ENCODE measurements at regions not wholly inside any gene's neighbourhood (a gene's known extent, or its start where the extent isn't known, plus 50 kb on each side); places are given as distances from the start of the nearest gene placed in this dataset.

DNA sequence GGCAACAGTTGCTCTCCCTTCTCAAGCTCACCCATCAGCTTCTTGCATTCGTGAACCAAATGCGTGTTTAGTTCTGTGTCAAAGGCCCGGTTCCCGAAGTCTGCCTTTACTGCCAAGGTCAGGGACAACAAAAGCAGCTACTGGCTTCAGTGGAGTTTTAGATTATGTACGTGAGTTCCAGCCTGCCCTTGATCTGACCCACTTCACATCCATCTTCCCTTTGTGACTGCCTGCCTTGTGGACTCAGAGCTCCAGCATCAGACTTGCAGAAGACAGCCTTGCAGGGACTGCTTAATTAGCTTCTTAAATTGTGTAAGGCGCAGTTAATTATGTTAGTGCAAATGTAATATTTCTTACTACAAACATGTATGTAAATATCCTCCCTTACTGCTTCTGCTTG, 774.7 kb upstream of the EDIL3 start:
- DNase-seq (ENCODE audit: low read depth), result no peak
- TF ChIP-seq CTCF (conservative IDR thresholded peaks at IDR 0.05; ENCODE audit: low read length), result no peak
- no peak overlapping the region for H3K4me3 ChIP-seq (ENCODE audit: low read length)

DNA sequence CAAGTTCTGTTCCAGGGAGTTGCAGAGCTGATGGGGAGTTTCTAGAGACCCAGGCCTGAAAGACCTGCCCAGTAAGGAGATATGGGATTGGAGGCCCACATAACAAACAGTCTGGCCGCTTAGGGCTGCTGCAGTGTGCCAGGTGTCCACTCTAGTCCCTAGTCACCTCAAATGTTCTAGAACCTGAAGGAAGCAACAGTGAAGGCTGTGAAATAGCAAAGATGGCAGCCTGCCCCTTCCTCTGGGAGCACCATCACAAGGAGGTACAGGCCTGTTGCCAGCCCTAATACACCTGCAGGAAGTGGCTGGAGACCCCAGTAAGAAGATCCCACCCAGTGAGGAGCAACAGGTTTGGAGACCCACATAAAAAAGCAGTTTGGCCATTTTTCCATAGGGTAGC, 783.8 kb upstream of the EDIL3 start:
- no peak for DNase-seq (ENCODE audit: low read depth)
- H3K4me3 ChIP-seq (ENCODE audit: low read length), result no peak overlapping the region
- no peak for TF ChIP-seq CTCF (conservative IDR thresholded peaks at IDR 0.05; ENCODE audit: low read length)

GRCh38 chr5:85170183-85170582, 785.5 kb upstream of the EDIL3 start:
- no peak for TF ChIP-seq CTCF (conservative IDR thresholded peaks at IDR 0.05; ENCODE audit: low read length)
- H3K4me3 ChIP-seq (ENCODE audit: low read length), result no peak overlapping the region
- DNase-seq (ENCODE audit: low read depth), result no peak

DNA sequence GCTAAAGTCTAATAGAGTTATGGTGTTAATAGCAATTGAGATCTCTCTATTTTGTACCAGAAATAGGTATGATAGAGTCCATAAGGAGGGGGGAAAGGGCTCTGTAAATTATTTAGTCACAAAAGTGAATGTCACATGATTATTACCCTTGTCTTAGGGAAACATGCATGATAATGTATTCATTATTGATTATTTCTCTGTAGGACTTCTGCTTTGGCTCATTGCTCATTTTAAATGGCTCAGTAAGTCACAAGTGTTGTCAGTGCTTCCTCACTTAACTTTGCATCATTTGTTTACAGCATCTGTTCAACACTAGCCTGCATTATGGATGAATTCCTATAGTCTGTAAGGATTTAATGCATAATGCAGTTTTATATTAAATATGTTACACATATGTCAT, 788.8 kb upstream of the EDIL3 start:
- TF ChIP-seq CTCF (conservative IDR thresholded peaks at IDR 0.05; ENCODE audit: low read length), result no peak
- no peak for DNase-seq (ENCODE audit: low read depth)

DNA sequence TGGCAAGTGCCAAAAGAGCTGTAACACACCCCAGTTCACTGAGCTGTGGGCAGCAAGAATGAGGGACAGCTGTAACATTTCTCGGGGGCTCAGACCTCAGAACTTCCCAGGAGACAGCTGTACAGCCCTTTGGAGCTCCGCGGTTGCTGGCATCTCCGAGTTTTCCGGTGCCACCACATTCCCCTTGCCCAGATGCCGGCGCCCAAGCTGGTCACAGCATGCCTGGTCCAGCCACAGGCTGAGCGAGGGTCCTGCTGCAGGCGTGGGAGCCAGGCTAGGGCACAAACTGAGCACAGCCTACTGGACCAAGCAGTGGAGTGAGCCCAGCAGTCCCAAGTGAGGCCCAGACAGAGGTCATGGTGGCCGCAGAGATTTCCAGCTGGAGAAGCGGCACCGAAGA, 797.7 kb upstream of the EDIL3 start:
- no peak overlapping the region for H3K4me3 ChIP-seq (ENCODE audit: low read length)
- no peak for DNase-seq (ENCODE audit: low read depth)
- no peak for TF ChIP-seq CTCF (conservative IDR thresholded peaks at IDR 0.05; ENCODE audit: low read length)

More for the DNA sequence above, 788.8 kb upstream of the EDIL3 start:
- H3K4me3 ChIP-seq (ENCODE audit: low read length), result no peak overlapping the region

GRCh38 chr5:85204289-85204688, 819.6 kb upstream of the EDIL3 start:
- TF ChIP-seq CTCF (conservative IDR thresholded peaks at IDR 0.05; ENCODE audit: low read length), result no peak
- DNase-seq (ENCODE audit: low read depth), result no peak
- no peak overlapping the region for H3K4me3 ChIP-seq (ENCODE audit: low read length)

- no peak for TF ChIP-seq CTCF (conservative IDR thresholded peaks at IDR 0.05; ENCODE audit: low read length)
- no peak for DNase-seq (ENCODE audit: low read depth)
- H3K4me3 ChIP-seq (ENCODE audit: low read length), result no peak overlapping the region
These were observed 820.8 kb upstream of the EDIL3 start for GRCh38 chr5:85205430-85205829.

Data from AG10803 (cell line).